ENCODE measurements at regions not wholly inside any gene's neighbourhood (a gene's known extent, or its start where the extent isn't known, plus 50 kb on each side); places are given as distances from the start of the nearest gene placed in this dataset.

DNA sequence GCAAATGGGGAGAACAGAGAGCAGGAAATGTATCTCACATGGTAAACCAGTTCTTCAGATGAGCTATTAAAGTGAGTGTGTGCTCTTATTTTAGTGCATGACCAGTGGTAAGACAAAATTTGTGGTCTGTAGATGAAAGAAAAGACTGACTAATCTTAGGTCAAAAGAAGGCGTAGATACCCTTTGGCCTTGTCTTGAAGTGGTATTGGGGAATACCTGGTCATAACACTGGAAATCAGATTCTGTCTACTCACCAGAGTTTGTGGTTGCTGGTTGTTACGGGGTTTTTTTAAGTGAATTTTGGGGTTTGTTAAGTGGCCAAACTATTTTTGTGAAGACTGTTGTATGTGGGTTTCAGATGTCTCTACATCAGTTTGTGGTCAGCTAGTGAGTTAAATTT is 173.5 kb downstream of the KDM5D start:
- TF ChIP-seq, protein P1, sequence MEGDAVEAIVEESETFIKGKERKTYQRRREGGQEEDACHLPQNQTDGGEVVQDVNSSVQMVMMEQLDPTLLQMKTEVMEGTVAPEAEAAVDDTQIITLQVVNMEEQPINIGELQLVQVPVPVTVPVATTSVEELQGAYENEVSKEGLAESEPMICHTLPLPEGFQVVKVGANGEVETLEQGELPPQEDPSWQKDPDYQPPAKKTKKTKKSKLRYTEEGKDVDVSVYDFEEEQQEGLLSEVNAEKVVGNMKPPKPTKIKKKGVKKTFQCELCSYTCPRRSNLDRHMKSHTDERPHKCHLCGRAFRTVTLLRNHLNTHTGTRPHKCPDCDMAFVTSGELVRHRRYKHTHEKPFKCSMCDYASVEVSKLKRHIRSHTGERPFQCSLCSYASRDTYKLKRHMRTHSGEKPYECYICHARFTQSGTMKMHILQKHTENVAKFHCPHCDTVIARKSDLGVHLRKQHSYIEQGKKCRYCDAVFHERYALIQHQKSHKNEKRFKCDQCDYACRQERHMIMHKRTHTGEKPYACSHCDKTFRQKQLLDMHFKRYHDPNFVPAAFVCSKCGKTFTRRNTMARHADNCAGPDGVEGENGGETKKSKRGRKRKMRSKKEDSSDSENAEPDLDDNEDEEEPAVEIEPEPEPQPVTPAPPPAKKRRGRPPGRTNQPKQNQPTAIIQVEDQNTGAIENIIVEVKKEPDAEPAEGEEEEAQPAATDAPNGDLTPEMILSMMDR (IDR thresholded peaks at IDR 0.05 in 4 of 5, conservative IDR thresholded peaks at IDR 0.05 in 1 of 5), result no peak
- TF ChIP-seq POLR2A (IDR thresholded peaks at IDR 0.05), result no peak

Data from gastrocnemius medialis (tissue), 4 donors.